ENCODE measurements at regions not wholly inside any gene's neighbourhood (a gene's known extent, or its start where the extent isn't known, plus 50 kb on each side); places are given as distances from the start of the nearest gene placed in this dataset.

DNA sequence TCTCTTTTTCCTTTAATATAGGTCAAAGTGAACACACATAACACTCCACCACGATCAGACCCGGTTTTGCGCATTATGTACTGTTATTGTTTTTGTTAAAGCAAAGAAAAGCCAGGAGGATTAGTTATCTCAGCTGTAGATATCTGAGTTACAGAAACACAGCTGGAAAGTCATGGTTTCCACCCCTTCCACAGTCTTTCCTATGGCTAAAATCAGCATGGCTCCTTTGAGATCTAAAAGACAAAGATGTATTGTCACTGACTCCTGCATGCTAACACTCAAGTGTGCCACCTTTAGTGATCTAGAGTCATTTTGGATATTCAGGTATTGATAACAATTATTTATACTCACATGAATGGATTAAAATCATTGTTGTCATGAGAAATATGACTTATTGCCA lies 260.0 kb downstream of the FIGN start:
- TF ChIP-seq EZH2phosphoT487 (IDR thresholded peaks at IDR 0.05; ENCODE audit: low read depth) = no peak
- TF ChIP-seq, protein P1, sequence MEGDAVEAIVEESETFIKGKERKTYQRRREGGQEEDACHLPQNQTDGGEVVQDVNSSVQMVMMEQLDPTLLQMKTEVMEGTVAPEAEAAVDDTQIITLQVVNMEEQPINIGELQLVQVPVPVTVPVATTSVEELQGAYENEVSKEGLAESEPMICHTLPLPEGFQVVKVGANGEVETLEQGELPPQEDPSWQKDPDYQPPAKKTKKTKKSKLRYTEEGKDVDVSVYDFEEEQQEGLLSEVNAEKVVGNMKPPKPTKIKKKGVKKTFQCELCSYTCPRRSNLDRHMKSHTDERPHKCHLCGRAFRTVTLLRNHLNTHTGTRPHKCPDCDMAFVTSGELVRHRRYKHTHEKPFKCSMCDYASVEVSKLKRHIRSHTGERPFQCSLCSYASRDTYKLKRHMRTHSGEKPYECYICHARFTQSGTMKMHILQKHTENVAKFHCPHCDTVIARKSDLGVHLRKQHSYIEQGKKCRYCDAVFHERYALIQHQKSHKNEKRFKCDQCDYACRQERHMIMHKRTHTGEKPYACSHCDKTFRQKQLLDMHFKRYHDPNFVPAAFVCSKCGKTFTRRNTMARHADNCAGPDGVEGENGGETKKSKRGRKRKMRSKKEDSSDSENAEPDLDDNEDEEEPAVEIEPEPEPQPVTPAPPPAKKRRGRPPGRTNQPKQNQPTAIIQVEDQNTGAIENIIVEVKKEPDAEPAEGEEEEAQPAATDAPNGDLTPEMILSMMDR (IDR thresholded peaks at IDR 0.05; ENCODE audit: low read depth, low read length) = no peak
- Histone ChIP-seq H4K20me1 (ENCODE audit: insufficient read depth, low read length) (no peaks in the 10 kb centered on the region), H3K27ac (ENCODE audit: low read length) (no peak overlapping the region), H3K4me3 (ENCODE audit: low read length) (no peak overlapping the region), H3K36me3 (replicated peaks; ENCODE audit: low read depth, low read length) (no peaks in the 10 kb centered on the region), H3K4me1 (ENCODE audit: low read length) (no peaks in the 10 kb centered on the region), H3K27me3 (ENCODE audit: low read depth, low read length) (no peaks in the 10 kb centered on the region), H3K9me3 (ENCODE audit: insufficient read depth, low read length) (no peaks in the 10 kb centered on the region), H3K79me2 (ENCODE audit: low read length) (no peaks in the 10 kb centered on the region), H3K9ac (ENCODE audit: low read length) (no peak overlapping the region), H2AFZ (ENCODE audit: low read depth, low read length) (no peak overlapping the region), H3K4me2 (ENCODE audit: low read length) (no peak overlapping the region)

DNA sequence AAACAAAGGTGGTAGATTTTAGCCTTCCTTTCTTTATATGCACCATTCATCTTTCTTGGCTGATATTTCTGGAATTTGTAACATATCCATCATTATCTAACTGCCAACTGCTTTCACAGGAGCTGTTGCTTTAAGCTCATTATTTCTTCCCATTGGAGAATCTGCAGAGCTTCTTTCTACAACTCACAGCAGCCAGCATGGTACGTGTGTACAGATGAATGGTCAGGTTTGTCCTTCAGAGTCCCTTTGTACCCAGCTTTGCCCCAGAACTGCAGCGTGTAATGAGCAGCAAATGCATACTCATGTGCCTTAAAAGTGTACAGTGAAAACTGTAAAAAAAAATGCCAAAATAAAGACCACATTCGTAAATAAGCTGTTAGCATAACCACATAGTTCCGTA lies 260.9 kb downstream of the FIGN start:
- no peaks in the 10 kb centered on the region for H3K36me3 ChIP-seq (replicated peaks; ENCODE audit: low read depth, low read length)
- no peaks in the 10 kb centered on the region for H3K9me3 ChIP-seq (ENCODE audit: insufficient read depth, low read length)
- H3K4me2 ChIP-seq (ENCODE audit: low read length) = no peak overlapping the region
- H3K79me2 ChIP-seq (ENCODE audit: low read length) = no peaks in the 10 kb centered on the region
- H3K4me1 ChIP-seq (ENCODE audit: low read length) = no peaks in the 10 kb centered on the region
- H3K27me3 ChIP-seq (ENCODE audit: low read depth, low read length) = no peaks in the 10 kb centered on the region
- no peak overlapping the region for H3K4me3 ChIP-seq (ENCODE audit: low read length)
- TF ChIP-seq, protein P1 (IDR thresholded peaks at IDR 0.05; ENCODE audit: low read depth, low read length) = no peak
- TF ChIP-seq EZH2phosphoT487 (IDR thresholded peaks at IDR 0.05; ENCODE audit: low read depth) = no peak
- no peak overlapping the region for H2AFZ ChIP-seq (ENCODE audit: low read depth, low read length)
- H3K27ac ChIP-seq (ENCODE audit: low read length) = no peak overlapping the region
- H4K20me1 ChIP-seq (ENCODE audit: insufficient read depth, low read length) = no peaks in the 10 kb centered on the region
- no peak overlapping the region for H3K9ac ChIP-seq (ENCODE audit: low read length)

DNA sequence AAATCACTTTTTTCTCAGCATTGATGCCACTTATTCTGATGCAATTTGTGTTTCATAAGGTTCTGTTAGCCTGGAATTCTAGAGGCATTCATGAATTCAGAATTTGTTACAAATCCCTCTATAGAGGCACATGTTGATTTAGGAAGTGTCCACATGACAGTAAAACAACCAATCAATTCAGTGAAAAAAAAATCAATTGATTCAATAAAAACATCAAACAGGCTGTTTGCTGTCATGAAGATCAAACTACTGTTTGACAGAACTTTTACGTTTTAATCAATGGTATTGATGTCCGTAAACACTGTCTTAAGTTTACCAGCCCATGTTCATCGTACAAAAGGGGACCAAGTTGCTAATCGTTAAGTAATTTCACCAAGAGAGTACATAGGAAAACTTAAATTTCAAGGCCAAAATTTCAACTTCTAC lies 261.5 kb downstream of the FIGN start:
- H3K4me2 ChIP-seq (ENCODE audit: low read length) = no peak overlapping the region
- no peak overlapping the region for H2AFZ ChIP-seq (ENCODE audit: low read depth, low read length)
- no peaks in the 10 kb centered on the region for H3K27me3 ChIP-seq (ENCODE audit: low read depth, low read length)
- no peaks in the 10 kb centered on the region for H3K36me3 ChIP-seq (replicated peaks; ENCODE audit: low read depth, low read length)
- H4K20me1 ChIP-seq (ENCODE audit: insufficient read depth, low read length) = no peaks in the 10 kb centered on the region
- no peaks in the 10 kb centered on the region for H3K9me3 ChIP-seq (ENCODE audit: insufficient read depth, low read length)
- no peak for TF ChIP-seq EZH2phosphoT487 (IDR thresholded peaks at IDR 0.05; ENCODE audit: low read depth)
- TF ChIP-seq, protein P1 (IDR thresholded peaks at IDR 0.05; ENCODE audit: low read depth, low read length) = no peak
- no peaks in the 10 kb centered on the region for H3K79me2 ChIP-seq (ENCODE audit: low read length)
- no peak overlapping the region for H3K27ac ChIP-seq (ENCODE audit: low read length)
- H3K4me1 ChIP-seq (ENCODE audit: low read length) = no peaks in the 10 kb centered on the region
- no peak overlapping the region for H3K9ac ChIP-seq (ENCODE audit: low read length)
- no peak overlapping the region for H3K4me3 ChIP-seq (ENCODE audit: low read length)

DNA sequence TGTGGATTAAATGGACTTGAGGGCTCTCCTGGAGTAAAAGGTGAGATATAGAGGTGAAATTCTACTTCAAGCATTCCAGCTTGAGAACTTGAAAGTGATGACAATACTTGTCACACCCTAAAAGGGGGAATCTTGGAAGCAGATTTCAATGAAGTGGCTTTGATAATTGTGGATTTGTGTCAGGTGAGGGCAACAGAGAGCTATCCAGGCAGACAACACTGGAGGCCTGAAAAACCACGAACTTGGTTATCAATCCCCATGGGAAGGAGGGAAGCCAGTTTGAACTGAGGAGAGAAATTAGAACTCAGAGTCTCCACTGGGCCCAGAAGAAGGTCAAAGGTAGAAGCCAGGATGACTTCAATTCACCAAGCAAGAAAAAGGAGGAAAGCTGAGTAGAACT lies 263.9 kb downstream of the FIGN start:
- H3K79me2 ChIP-seq (ENCODE audit: low read length) = no peaks in the 10 kb centered on the region
- no peak overlapping the region for H3K4me3 ChIP-seq (ENCODE audit: low read length)
- no peaks in the 10 kb centered on the region for H3K36me3 ChIP-seq (replicated peaks; ENCODE audit: low read depth, low read length)
- no peaks in the 10 kb centered on the region for H4K20me1 ChIP-seq (ENCODE audit: insufficient read depth, low read length)
- H2AFZ ChIP-seq (ENCODE audit: low read depth, low read length) = 0 out of 2 replicates have a peak overlapping the region, but pooled peaks have one; percentile 18
- H3K27me3 ChIP-seq (ENCODE audit: low read depth, low read length) = no peaks in the 10 kb centered on the region
- H3K9me3 ChIP-seq (ENCODE audit: insufficient read depth, low read length) = no peaks in the 10 kb centered on the region
- H3K4me1 ChIP-seq (ENCODE audit: low read length) = no peaks in the 10 kb centered on the region
- H3K9ac ChIP-seq (ENCODE audit: low read length) = no peak overlapping the region
- no peak overlapping the region for H3K27ac ChIP-seq (ENCODE audit: low read length)
- H3K4me2 ChIP-seq (ENCODE audit: low read length) = no peak overlapping the region
- TF ChIP-seq EZH2phosphoT487 (IDR thresholded peaks at IDR 0.05; ENCODE audit: low read depth) = no peak
- TF ChIP-seq, protein P1 (IDR thresholded peaks at IDR 0.05; ENCODE audit: low read depth, low read length) = peak; percentile 33

Measured in OCI-LY3 (cell line).